Esophagus (tissue), 2 donors: ENCODE measurements at regions not wholly inside any gene's neighbourhood (a gene's known extent, or its start where the extent isn't known, plus 50 kb on each side); places are given as distances from the start of the nearest gene placed in this dataset.
"Not testable (repeated sequence)": the region's sequence is repeated elsewhere in the genome, so short reads cannot be mapped to it uniquely, and the experiment has no call there.

Experiments used
- H3K27ac ChIP-seq, 2 donors: one replicate each; pipeline ENCODE4 v1.5.1; 2013; ENCODE audit warnings: low read depth in 2 of 2, mild to moderate bottlenecking in 2 of 2, inconsistent platforms in 1 of 2, low read length in 1 of 2, moderate library complexity in 1 of 2
- H3K27me3 ChIP-seq, 2 donors: one replicate each; pipeline ENCODE4 v1.6.1; 2013; ENCODE audit warnings: low read length in 2 of 2, control low read depth in 1 of 2, mild to moderate bottlenecking in 1 of 2; ENCODE audit not compliant: insufficient read depth in 2 of 2, control insufficient read depth in 1 of 2
- H3K36me3 ChIP-seq, 2 donors: one replicate each; pipeline ENCODE4 v1.6.1; 2013; ENCODE audit warnings: low read length in 1 of 2; ENCODE audit not compliant: control insufficient read depth in 2 of 2, insufficient read depth in 2 of 2
- H3K4me1 ChIP-seq, 2 donors: one replicate each; pipeline ENCODE4 v1.6.1; 2013; ENCODE audit warnings: low read length in 1 of 2; ENCODE audit not compliant: control insufficient read depth in 2 of 2, insufficient read depth in 2 of 2
- H3K4me3 ChIP-seq, 2 donors: one replicate each; pipeline ENCODE4 v1.5.1; 2013; ENCODE audit warnings: low read length in 2 of 2, mild to moderate bottlenecking in 2 of 2, low read depth in 1 of 2, moderate library complexity in 1 of 2
- H3K9me3 ChIP-seq, 2 donors: one replicate each; pipeline ENCODE4 v1.6.1; 2013; ENCODE audit warnings: mild to moderate bottlenecking in 2 of 2, low read depth in 1 of 2, low read length in 1 of 2, moderate library complexity in 1 of 2; ENCODE audit not compliant: control insufficient read depth in 2 of 2, insufficient read depth in 1 of 2
- WGBS, 2 donors: extraction: QIAGEN DNeasy Blood & Tissue Kit; methylation state at CpG; one replicate each; pipeline ENCODE4 v1.1.7; 2013; 5-methylcytosine and 5-hydroxymethylcytosine counted together
- donor health status: healthy with polysubstance abuse.
- donor health status: Bipolar disorder and iron deficiency.

DNA sequence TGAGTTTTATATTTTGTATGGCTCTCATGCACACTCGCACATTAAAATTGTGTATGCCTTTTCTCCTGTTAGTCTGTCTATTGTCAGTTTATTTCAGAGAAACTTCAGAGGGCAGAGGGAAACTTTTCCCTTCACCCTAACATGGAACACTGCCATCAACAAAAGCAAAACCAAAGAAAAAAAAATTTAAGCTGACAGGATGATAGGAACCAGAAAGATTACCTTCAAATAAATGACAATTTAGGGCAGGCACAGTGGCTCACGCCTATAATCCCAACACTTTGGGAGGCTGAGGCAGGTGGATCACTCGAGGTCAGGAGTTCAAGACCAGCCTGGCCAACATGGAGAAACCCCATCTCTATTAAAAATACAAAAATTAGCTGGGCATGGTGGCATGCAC is 268.3 kb downstream of the TLE1 start:
- not testable (repeated sequence) for H3K4me1 ChIP-seq, H3K4me3 ChIP-seq, H3K9me3 ChIP-seq, H3K27me3 ChIP-seq, H3K36me3 ChIP-seq, H3K27ac ChIP-seq
- 71 to 73% methylated on average over 3 of the region's 3 CpGs for WGBS, 2 donors

DNA sequence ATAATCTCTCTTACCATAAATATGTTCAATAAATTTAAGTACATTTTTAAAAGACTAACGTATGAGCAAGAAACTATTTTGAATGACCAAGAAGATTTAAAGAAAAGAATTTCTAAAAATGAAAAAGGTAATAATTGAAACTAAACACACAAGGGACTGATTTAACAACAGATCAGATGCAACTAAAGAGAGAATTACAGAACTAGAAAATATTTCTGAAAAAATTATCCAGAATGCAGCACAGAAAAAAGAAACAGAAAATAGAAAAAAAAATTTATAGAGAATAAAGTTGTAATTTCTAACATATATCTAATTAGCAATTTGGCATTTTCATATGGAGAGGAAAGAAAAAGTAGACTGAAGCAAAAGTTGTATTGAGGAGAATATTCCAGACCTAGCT is 269.3 kb downstream of the TLE1 start:
- H3K27ac ChIP-seq, result no peak overlapping the region
- no peaks in the 10 kb centered on the region for H3K9me3 ChIP-seq
- no peaks in the 10 kb centered on the region for H3K36me3 ChIP-seq
- H3K4me1 ChIP-seq, result no peaks in the 10 kb centered on the region
- 88 to 92% methylated on average over 1 of the region's 1 CpG for WGBS, 2 donors
- no peaks in the 10 kb centered on the region for H3K27me3 ChIP-seq
- H3K4me3 ChIP-seq, result no peak overlapping the region

DNA sequence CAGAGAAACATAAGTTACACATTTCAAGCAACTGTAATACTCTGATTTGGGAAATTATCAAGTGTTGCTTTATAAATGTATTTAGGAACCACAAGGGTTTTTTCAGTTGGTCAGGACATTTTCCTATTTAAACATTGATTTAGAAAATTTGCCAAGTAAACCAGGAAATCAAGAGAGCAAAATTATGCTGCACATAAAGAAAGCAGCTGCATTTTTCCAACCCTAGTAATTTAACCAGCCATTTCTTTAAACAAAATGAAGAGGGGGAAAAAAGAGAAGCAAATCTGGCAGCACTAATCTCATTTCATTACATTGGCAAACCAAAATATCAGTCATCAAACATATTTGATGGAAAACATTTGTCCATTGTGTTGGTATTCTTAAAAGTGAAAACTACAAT is 271.4 kb downstream of the TLE1 start:
- Histone ChIP-seq H3K27me3 (no peaks in the 10 kb centered on the region), H3K4me3 (no peak overlapping the region), H3K27ac (no peak overlapping the region), H3K36me3 (no peaks in the 10 kb centered on the region), H3K4me1 (no peaks in the 10 kb centered on the region), H3K9me3 (no peaks in the 10 kb centered on the region)

DNA sequence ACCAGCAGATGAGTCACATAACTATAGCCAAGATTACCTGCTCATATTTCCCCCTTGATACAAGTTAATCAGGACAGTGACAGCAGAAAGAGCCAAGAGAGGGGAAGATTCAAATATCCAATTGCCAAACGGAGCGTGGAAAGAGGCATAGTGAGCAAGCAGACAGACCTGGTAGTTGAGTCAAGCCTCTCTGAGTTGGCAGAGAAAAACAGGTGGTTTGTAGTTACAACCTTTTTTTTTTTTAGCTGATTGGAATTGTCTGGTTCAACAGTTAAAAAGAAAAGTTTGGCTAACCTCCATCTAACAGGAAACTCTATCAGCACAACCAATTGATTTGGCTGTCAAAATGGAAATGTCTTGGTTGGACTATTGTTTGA is 272.1 kb downstream of the TLE1 start:
- no peaks in the 10 kb centered on the region for H3K36me3 ChIP-seq
- H3K4me1 ChIP-seq, result no peaks in the 10 kb centered on the region
- 78 to 79% methylated on average over 2 of the region's 2 CpGs for WGBS, 2 donors
- no peak overlapping the region for H3K4me3 ChIP-seq
- H3K27ac ChIP-seq, result no peak overlapping the region
- no peaks in the 10 kb centered on the region for H3K27me3 ChIP-seq
- no peaks in the 10 kb centered on the region for H3K9me3 ChIP-seq

DNA sequence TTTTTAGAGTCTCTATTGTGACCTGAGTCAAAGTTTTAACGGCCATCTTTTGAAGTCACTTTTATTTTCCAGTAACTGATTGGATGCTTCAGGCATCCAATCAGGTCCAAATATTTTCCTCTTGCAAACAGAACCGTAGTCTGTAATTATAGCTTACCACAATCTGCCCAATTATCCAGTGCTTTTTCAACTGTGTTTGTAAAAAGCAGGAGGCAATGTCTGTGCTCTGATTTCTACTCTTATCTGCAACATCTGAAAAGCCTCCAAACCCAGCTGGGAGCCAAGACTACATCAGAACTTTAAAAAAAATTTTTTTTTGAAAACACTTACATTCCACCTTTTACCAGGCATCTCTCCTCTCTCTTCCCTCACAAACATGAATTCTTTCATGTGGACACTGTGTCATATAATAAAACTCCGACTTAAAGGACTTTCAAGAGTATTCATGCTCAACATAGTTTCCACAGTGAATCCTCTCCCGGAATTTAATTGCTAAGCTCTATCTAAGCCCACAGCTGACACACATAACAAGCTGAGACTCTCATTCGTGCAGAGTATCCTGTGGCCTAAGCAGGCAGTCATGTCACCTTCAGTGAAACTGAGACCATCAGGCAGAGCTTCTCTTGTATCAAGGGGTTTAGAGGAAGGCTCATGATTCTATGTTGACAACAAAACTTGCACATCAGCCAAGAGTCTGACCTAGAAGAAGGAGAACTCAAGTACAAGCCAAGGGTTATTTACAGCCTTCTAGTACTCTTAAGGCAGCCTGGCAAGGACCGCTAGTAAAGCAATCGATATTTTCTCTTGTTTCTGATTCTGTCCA is 272.7 kb downstream of the TLE1 start:
- Histone ChIP-seq H3K27ac (no peak overlapping the region), H3K36me3 (no peaks in the 10 kb centered on the region)
- 56 to 61% methylated on average over 7 of the region's 7 CpGs for WGBS, 2 donors

DNA sequence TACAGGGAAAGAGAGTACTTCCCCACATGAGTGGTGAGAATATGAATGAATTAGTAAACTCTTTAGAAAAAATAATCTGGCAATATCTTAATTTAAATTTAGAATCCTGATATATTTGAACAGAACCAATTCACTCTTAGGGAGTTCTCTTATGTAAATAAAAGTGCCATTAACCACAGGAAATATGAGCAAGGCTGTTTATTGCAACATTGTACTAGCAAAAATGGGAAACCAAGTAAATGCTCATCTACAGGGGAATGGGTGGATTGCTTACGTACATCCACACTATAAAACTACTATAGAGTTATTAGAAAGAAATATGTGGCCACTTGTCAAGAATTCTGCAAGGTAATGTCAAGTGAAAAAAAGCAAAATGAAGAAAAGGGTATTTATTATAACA is 274.5 kb downstream of the TLE1 start:
- H3K9me3 ChIP-seq, result no peaks in the 10 kb centered on the region
- no peaks in the 10 kb centered on the region for H3K4me1 ChIP-seq
- no peaks in the 10 kb centered on the region for H3K36me3 ChIP-seq
- H3K27ac ChIP-seq, result no peak overlapping the region
- H3K4me3 ChIP-seq, result no peak overlapping the region
- WGBS, 2 donors, result 81 to 84% methylated on average over 1 of the region's 1 CpG
- H3K27me3 ChIP-seq, result no peaks in the 10 kb centered on the region

More for the DNA sequence above, 272.7 kb downstream of the TLE1 start:
- Histone ChIP-seq H3K27me3 (no peaks in the 10 kb centered on the region), H3K4me3 (no peak overlapping the region), H3K9me3 (no peaks in the 10 kb centered on the region), H3K4me1 (no peaks in the 10 kb centered on the region)

DNA sequence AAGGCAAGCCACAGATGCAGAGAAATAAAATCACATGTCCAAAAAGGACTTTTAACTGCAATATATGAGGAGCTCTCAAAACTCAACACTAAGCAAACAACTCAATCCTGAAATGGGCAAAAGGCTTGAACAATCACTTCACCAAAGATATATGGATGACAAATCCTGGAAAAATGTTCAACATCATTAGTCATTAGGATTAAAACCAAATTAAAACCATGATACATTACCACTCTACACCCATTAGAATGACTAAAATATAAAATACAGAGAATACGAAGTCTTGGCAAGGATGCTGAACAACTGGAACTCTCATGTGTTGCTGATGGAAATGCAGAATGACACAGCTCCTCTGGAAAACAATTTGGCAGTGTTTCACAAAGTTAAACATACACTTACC is 277.4 kb downstream of the TLE1 start:
- H3K36me3 ChIP-seq, result no peaks in the 10 kb centered on the region
- WGBS, 2 donors, result 47 to 62% methylated on average over 1 of the region's 1 CpG
- no peak overlapping the region for H3K27ac ChIP-seq
- H3K27me3 ChIP-seq, result no peaks in the 10 kb centered on the region
- H3K4me3 ChIP-seq, result no peak overlapping the region
- no peaks in the 10 kb centered on the region for H3K4me1 ChIP-seq
- H3K9me3 ChIP-seq, result no peaks in the 10 kb centered on the region

DNA sequence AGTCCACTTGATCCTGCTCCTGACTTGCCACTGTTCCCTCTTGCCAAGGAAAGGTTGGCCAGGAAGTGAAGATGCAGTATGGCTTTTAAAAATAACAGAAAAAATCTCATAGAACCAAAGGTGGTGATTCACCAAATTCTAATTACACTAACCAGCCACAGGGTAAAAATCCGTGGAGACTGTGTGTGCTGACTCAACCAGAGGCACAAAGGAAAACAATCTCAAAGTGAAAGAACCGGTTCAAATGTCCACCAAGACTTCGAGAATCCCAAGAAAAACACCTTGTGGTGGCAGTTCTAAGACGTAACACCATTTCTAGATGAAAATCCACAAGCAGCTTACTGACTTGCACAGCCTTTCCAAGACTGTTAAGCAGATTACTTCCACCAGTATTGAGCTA is 279.1 kb downstream of the TLE1 start:
- Histone ChIP-seq H3K36me3 (no peaks in the 10 kb centered on the region), H3K27me3 (no peaks in the 10 kb centered on the region), H3K9me3 (no peaks in the 10 kb centered on the region), H3K4me1 (no peaks in the 10 kb centered on the region), H3K4me3 (no peak overlapping the region), H3K27ac (no peak overlapping the region)
- 50 to 55% methylated on average over 4 of the region's 4 CpGs for WGBS, 2 donors

DNA sequence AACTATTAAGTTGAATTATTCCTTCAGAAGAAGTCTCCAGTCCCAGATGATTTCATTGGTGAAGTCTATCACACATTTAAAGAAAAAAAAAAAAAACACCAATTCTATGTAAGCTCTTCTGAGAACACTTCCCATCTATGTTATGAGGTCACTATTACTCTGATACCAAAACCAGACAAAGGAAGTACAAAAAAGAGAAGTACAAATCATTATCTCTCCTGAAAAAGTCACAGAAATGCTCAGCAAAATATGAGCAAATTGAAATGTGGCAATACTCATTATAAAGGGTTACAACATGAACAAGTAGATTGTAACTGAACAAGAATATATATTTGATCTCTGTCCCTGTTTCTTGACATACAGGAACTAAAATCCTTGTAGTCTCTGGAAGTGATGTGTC is 280.4 kb downstream of the TLE1 start:
- H3K9me3 ChIP-seq, result no peaks in the 10 kb centered on the region

DNA sequence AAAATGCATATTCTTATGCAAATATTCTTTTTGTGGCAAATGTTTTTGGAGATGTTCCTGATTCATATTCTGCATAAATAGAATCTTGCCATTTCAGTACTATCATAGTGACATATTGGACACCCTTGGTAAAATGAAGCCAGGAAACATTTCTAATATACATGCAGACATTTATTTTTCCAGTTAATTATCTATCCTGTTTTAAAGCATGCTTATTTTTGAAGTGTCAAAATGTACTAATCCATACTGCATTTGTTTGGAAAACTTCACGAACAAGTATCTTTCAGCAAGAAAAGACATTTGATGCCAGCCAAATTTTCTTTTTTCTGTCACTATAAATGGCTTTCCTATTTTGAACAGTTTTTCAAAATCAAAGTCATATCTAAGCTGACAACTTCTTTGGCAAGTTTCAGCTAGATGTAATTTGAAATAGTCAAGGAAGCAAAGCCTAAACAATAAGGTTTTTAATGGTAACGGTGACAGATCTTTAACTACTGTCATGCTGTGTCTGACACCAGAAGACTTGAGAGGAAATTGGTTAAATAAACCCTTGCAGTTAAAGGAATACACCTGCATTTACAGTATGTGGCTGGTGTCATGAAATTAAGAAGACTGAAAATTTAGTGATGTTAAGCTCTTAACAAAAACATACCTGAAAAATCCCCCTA is 284.3 kb downstream of the TLE1 start:
- H3K4me3 ChIP-seq, result no peak overlapping the region
- H3K4me1 ChIP-seq, result no peaks in the 10 kb centered on the region
- H3K9me3 ChIP-seq, result no peaks in the 10 kb centered on the region
- no peak overlapping the region for H3K27ac ChIP-seq
- H3K36me3 ChIP-seq, result no peaks in the 10 kb centered on the region
- 61 to 62% methylated on average over 2 of the region's 2 CpGs for WGBS, 2 donors
- H3K27me3 ChIP-seq, result no peaks in the 10 kb centered on the region

More for the DNA sequence above, 280.4 kb downstream of the TLE1 start:
- Histone ChIP-seq H3K36me3 (no peaks in the 10 kb centered on the region), H3K4me1 (no peaks in the 10 kb centered on the region), H3K4me3 (no peak overlapping the region), H3K27ac (no peak overlapping the region), H3K27me3 (no peaks in the 10 kb centered on the region)
